ENCODE measurements at regions not wholly inside any gene's neighbourhood (a gene's known extent, or its start where the extent isn't known, plus 50 kb on each side); places are given as distances from the start of the nearest gene placed in this dataset.

DNA sequence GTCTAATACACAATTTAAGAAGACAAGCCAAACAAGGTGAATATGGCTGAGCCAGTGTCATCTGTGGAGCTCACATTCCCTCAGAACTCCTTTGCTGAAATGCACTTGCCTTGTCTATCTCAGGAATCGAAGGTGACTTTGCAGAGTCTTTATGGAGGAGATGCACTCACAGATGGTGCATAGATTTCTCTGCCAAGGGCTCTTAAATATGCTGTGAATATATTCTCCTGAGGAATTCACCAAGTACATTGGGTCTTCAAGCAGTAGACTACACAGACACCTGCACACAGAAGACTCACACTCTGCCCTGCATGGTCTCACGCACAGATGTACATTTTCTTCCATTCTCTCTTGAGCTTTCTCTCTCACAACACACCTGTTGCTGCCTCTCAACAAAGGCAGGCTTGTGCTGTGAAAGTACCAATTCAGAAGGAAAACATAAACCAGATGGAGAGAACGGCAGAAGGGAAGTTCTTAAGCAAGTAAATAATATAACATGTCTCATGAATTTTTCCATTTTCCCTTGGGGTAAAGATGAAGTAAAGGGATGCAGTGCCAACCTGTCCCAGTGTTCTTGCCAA, 174.7 kb downstream of the DLEU7 start:
- DNase-seq, result no peak

DNA sequence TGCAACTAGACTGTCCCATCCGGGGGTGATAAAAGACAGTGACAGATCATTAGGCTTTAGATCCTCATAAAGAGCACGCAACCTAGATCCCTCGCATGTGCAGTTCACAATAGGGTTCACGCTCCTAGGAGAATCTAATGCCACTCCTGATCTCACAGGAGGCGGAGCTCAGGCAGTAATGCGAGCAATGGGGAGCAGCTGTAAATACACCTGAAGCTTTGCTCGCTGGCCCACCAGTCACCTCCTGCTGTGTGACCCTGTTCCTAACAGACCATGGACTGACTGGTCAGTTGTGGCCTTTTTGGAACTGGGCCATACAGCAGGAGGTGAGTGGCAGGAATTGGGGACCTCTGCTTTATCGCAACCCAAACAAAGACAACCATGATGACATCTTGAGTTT, 173.2 kb downstream of the DLEU7 start:
- no peak for DNase-seq

- DNase-seq, result no peak
Measured at GRCh38 chr13:50670847-50671496, 172.5 kb downstream of the DLEU7 start.

- DNase-seq, result no peak
Measured at GRCh38 chr13:50671497-50671850, 172.0 kb downstream of the DLEU7 start.

- DNase-seq, result no peak
Measured at GRCh38 chr13:50672025-50672424, 171.5 kb downstream of the DLEU7 start.

GRCh38 chr13:50675651-50676050, 167.8 kb downstream of the DLEU7 start:
- DNase-seq, result no peak

DNA sequence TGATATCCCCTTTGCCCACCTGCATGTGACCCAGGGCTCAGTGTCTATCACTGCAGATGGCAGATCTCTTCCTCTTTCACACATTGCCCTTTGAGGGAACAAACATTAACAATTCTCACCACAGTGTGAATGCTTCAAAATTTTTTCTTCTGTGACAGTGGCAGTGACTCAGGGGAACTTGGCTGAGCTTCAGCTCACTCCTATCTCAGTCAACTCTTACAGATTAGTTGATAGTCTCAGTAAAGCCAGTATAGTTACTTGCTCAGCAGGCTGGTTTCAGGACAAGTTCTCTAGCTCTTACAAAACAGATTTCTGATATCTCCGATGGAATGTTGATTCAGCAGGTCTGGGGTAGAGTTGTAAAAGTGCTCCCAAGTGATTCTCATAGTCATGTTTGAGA, 166.9 kb downstream of the DLEU7 start:
- peak in 1 of 2 donors; percentile 29 for DNase-seq

- DNase-seq, result no peak
Measured at GRCh38 chr13:50677258-50677657, 166.2 kb downstream of the DLEU7 start.

- no peak for DNase-seq
Measured at GRCh38 chr13:50677687-50678463, 165.6 kb downstream of the DLEU7 start.

DNA sequence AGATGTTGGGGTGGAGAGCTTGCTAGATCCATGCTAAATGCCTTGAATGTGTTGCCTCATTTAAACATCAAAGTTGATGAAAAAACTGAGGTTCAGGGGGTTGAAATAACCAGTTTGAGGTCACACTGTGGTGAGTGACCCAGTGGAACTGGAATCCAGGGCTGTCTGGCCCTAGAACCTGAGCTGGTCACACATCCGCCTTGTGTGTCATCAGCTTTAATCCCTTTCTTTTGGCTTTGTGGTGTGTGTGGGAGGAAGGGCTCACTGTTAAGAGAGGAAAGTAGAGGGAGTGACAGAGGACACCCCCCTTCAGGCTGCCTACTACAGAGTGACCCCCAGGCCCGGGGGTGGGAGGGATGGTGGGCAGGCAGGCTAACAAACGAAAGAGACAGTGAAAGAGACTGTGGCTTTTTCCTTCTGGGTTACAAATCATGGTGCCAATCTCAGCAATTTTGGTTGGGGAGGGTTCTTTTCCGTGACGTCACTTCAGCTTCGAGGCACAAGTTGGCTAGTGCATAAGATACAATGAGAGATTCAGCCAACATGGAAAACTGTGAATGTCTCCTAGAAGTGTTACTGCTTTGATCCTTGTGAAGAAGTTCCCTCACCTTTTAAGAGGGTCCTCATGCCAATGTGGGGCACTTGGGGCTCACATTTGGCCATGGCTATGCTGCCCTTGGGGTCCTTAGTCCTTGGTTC, 164.9 kb downstream of the DLEU7 start:
- DNase-seq, result no peak

DNA sequence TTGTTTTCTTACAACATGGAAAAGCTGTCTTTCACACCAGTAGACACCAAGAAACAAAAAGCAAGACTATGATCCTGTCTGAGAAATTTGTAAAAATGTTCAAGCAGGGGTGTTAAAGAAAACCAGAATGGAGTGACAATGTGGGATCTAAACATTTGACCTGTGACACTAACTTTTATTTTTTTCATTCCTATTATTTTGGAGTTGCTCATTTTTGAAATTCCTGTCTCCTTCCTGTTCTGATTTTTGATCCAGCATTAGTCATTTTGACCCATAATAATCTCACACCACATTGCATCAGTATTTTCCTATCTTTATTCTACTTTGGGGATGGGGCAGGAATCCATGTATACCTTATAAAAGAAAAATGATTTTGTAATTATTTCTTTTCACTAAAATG, 164.2 kb downstream of the DLEU7 start:
- no peak for DNase-seq

DNA sequence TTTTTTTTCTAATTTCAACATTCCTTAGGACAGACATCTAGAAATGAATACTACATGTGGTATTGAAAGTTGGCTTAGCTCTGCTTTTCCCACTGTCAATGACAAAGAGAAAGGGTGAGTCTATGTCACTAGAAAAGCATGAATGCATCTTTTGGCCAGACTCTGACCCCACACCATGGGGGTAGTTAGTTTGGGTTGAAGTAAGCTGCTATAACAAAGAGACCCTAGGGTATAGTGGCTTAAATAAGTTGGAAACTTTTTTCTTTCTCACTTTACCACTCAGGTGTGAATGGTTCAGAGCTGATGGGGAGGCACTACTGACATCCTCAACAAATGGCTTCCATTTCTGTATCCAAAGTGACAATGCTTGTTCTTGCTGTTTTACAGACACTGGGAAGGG, 161.5 kb downstream of the DLEU7 start:
- DNase-seq, result no peak

DNA sequence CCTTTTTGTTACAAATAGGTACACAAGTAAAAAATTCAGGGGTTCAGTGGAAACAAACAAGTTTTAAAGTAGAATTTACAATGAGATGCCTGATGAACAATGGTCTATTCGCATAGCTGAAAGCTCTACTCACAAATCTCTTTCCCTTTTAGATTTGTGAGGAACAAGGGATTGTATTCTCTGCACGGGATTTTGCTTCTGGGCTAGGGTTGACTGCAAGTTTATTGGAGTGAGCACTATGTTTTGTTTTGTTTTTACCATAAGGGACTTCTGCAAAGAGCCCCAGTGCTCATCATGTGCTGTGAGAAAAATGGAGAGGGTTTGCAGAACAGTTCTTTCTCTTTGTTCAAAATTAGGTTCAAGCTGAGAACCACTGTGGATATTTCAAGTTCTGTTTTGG, 160.5 kb downstream of the DLEU7 start:
- DNase-seq, result no peak

DNA sequence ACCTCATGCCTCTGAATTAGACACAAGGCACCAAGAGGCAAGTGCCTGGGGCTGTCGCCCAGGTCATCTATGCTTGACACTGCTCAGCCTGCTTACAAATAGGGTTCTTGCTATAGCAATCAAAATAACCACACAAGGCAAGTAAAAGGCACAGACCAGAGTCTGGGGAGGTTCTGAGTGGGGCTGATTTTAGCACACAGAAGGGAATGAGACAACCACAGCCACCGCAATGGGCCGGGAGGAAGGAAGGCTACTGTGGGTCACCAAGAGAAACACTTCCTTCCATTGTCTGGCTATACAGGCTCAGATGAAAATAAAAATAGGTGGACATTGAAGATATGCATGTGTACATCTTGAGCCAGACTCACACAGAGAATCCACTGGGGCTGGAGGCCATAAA, 159.1 kb downstream of the DLEU7 start:
- no peak for DNase-seq

GRCh38 chr13:50685491-50685890, 158.0 kb downstream of the DLEU7 start:
- DNase-seq, result no peak

DNA sequence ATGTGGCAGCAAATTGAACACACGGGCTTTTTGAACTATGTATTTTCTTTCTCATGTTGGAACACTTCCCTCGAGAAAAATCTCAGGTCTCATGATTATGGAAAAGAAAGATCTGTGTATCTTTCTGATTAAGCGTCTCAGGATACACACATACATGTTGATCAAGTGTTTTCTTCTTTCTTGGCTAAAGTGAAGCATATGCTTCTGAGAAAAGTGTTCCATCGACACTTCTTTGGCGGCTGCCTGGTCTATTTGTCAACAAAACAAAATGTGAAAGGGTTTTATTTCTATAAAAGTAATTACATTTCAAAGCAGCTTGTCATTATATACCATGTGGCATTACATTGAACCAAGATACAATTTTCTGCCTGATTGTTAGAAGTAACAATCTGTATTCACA, 157.5 kb downstream of the DLEU7 start:
- DNase-seq, result no peak

DNA sequence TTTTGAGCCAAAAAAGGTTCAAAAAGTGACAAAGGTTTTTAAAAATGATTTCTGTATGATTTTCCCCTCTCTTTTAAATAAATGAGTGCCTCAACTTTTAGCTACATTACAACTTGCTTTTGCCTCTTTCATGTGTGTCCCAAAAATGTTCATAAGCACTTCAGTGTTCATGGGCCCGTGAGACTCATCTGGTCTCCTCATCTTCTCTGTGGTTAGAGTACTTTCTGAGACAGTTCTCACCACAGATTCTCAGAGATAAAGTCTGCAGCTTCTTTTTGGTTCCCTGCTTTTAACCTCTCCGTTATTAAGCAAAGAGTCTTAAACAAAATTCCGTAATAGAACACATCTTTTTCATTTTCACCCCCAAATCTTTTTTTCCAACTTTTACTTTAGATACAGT, 156.9 kb downstream of the DLEU7 start:
- DNase-seq, result peak in 1 of 2 donors; percentile 10

GRCh38 chr13:50687545-50687944, 155.9 kb downstream of the DLEU7 start:
- no peak for DNase-seq

- DNase-seq, result no peak
Measured at GRCh38 chr13:50690006-50690405, 153.5 kb downstream of the DLEU7 start.

DNA sequence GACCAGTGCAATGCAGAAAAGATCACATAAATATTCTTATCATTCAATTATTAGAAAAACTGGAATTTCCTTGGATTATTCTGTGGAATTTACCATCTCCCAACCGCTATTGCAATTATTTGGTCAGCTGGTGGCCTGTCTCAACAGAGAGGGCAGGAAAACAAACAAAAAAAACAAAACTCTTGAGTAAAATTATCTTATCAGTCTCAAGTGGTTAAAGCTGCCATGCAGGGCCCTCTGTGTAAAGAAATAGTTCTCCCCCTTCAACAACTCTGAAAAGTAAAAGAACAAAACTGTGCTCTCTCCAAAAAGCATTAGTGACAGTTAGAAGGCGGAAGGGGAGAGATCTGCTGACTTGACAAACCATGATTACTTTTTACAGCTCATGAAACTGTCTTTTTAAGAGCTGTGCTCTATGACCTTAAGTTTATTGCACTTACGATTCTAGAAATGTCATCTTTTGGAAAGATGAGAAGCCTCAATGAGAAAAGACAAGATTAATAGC, 152.3 kb downstream of the DLEU7 start:
- no peak for DNase-seq

DNA sequence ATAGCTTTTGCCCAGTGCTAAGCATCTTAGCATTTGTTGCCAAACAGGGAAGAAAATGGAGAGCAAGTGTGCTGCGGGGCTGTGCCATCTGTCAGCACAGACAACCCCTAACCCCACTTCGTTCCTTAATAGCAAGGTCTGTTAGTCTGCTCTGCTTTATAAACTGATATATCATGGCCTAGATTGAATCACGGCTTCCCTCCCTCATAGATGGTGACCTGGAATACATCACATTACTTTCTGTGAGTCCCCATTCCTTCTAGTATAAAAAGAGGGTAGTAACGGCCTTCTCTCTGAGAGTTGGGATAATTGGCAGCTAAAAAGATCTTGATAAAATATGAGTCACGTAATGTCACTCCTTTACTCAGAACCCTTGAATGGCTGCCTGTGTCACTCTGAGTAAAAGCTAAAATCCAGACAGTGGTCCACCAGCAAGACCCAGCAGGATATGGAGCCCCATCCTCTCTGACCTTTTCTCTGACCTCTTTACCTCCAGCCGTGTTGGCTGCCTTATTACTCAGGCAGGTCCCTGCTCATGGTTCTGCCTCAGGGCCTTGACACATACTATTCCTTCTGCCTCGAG, 151.7 kb downstream of the DLEU7 start:
- no peak for DNase-seq

DNA sequence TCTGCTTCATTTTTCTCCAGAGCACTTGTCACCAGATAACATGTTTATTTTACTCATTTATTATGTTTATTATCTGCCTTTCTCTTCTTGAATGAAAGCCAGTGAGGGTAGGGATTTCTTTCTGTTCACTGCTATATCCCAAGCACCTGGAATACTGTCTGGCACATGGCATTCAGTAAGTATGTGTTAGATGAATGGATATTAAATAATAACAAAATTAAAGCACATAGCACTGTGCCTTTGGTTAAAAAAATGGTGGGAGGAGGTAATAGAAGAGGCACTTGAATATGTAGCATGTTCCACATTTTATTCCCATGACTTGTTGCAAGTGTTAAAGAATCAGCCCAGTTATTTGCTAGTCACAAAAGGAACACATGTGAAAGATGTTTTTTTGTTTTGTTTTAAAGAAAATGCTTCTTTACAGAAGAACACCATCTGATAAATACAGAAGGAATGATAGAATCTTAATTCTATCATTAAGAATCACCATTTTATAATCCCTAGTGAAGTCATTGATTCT, 151.0 kb downstream of the DLEU7 start:
- no peak for DNase-seq

GRCh38 chr13:50693727-50694126, 149.8 kb downstream of the DLEU7 start:
- DNase-seq, result no peak
